ENCODE measurements at regions not wholly inside any gene's neighbourhood (a gene's known extent, or its start where the extent isn't known, plus 50 kb on each side); places are given as distances from the start of the nearest gene placed in this dataset.
"Not testable (repeated sequence)": the region's sequence is repeated elsewhere in the genome, so short reads cannot be mapped to it uniquely, and the experiment has no call there.

GRCh38 chr6:49155316-49155715 lies 307.7 kb downstream of the MMUT start:
- TF ChIP-seq TAF1 (IDR thresholded peaks at IDR 0.05; ENCODE audit: borderline replicate concordance, low read depth, low read length), result no peak
- TF ChIP-seq POLR2AphosphoS5 (IDR thresholded peaks at IDR 0.05; ENCODE audit: low read depth, low read length), result no peak
- TF ChIP-seq POLR2A (IDR thresholded peaks at IDR 0.05; ENCODE audit: low read depth, low read length), result no peak
- DNase-seq (ENCODE audit: insufficient read length), result no peak
- no peak for FAIRE-seq

GRCh38 chr6:49151957-49152356 lies 311.1 kb downstream of the MMUT start:
- FAIRE-seq (no peak), DNase-seq (ENCODE audit: insufficient read length) (no peak)
- no peak for TF ChIP-seq TAF1 (IDR thresholded peaks at IDR 0.05; ENCODE audit: borderline replicate concordance, low read depth, low read length)
- TF ChIP-seq POLR2A (IDR thresholded peaks at IDR 0.05; ENCODE audit: low read depth, low read length), result no peak
- TF ChIP-seq POLR2AphosphoS5 (IDR thresholded peaks at IDR 0.05; ENCODE audit: low read depth, low read length), result no peak

GRCh38 chr6:49151461-49151860 lies 311.6 kb downstream of the MMUT start:
- TF ChIP-seq POLR2AphosphoS5 (IDR thresholded peaks at IDR 0.05; ENCODE audit: low read depth, low read length), result no peak
- no peak for TF ChIP-seq POLR2A (IDR thresholded peaks at IDR 0.05; ENCODE audit: low read depth, low read length)
- TF ChIP-seq TAF1 (IDR thresholded peaks at IDR 0.05; ENCODE audit: borderline replicate concordance, low read depth, low read length), result no peak
- FAIRE-seq (no peak), DNase-seq (ENCODE audit: insufficient read length) (no peak)

- DNase-seq (ENCODE audit: insufficient read length), result no peak
- TF ChIP-seq POLR2AphosphoS5 (IDR thresholded peaks at IDR 0.05; ENCODE audit: low read depth, low read length) (no peak), TAF1 (IDR thresholded peaks at IDR 0.05; ENCODE audit: borderline replicate concordance, low read depth, low read length) (no peak), POLR2A (IDR thresholded peaks at IDR 0.05; ENCODE audit: low read depth, low read length) (no peak)
- no peak for FAIRE-seq
Measured at GRCh38 chr6:49151033-49151432, 312.0 kb downstream of the MMUT start.

- TF ChIP-seq POLR2A (IDR thresholded peaks at IDR 0.05; ENCODE audit: low read depth, low read length), result no peak
- no peak for TF ChIP-seq TAF1 (IDR thresholded peaks at IDR 0.05; ENCODE audit: borderline replicate concordance, low read depth, low read length)
- TF ChIP-seq POLR2AphosphoS5 (IDR thresholded peaks at IDR 0.05; ENCODE audit: low read depth, low read length), result no peak
- FAIRE-seq (no peak), DNase-seq (ENCODE audit: insufficient read length) (no peak)
Measured at GRCh38 chr6:49145280-49145679, 317.8 kb downstream of the MMUT start.

- DNase-seq (ENCODE audit: insufficient read length) (no peak), FAIRE-seq (no peak)
- no peak for TF ChIP-seq TAF1 (IDR thresholded peaks at IDR 0.05; ENCODE audit: borderline replicate concordance, low read depth, low read length)
- no peak for TF ChIP-seq POLR2A (IDR thresholded peaks at IDR 0.05; ENCODE audit: low read depth, low read length)
- no peak for TF ChIP-seq POLR2AphosphoS5 (IDR thresholded peaks at IDR 0.05; ENCODE audit: low read depth, low read length)
Measured at GRCh38 chr6:49142421-49143151, 320.5 kb downstream of the MMUT start.

GRCh38 chr6:49121970-49122369 lies 341.1 kb downstream of the MMUT start:
- FAIRE-seq, result no peak
- DNase-seq (ENCODE audit: insufficient read length), result no peak
- no peak for TF ChIP-seq POLR2A (IDR thresholded peaks at IDR 0.05; ENCODE audit: low read depth, low read length)
- no peak for TF ChIP-seq POLR2AphosphoS5 (IDR thresholded peaks at IDR 0.05; ENCODE audit: low read depth, low read length)
- TF ChIP-seq TAF1 (IDR thresholded peaks at IDR 0.05; ENCODE audit: borderline replicate concordance, low read depth, low read length), result no peak

GRCh38 chr6:49118478-49118877 lies 344.6 kb downstream of the MMUT start:
- FAIRE-seq, result no peak
- no peak for DNase-seq (ENCODE audit: insufficient read length)
- no peak for TF ChIP-seq TAF1 (IDR thresholded peaks at IDR 0.05; ENCODE audit: borderline replicate concordance, low read depth, low read length)
- TF ChIP-seq POLR2A (IDR thresholded peaks at IDR 0.05; ENCODE audit: low read depth, low read length), result no peak
- TF ChIP-seq POLR2AphosphoS5 (IDR thresholded peaks at IDR 0.05; ENCODE audit: low read depth, low read length), result no peak

GRCh38 chr6:49110916-49111315 lies 352.1 kb downstream of the MMUT start:
- TF ChIP-seq POLR2A (IDR thresholded peaks at IDR 0.05; ENCODE audit: low read depth, low read length), result no peak
- no peak for TF ChIP-seq TAF1 (IDR thresholded peaks at IDR 0.05; ENCODE audit: borderline replicate concordance, low read depth, low read length)
- TF ChIP-seq POLR2AphosphoS5 (IDR thresholded peaks at IDR 0.05; ENCODE audit: low read depth, low read length), result no peak
- DNase-seq (ENCODE audit: insufficient read length) (no peak), FAIRE-seq (no peak)

- DNase-seq (ENCODE audit: insufficient read length); FAIRE-seq: not testable (repeated sequence)
Measured at GRCh38 chr6:49097664-49098063, 365.4 kb downstream of the MMUT start.

- DNase-seq (ENCODE audit: insufficient read length), result no peak
- TF ChIP-seq POLR2A (IDR thresholded peaks at IDR 0.05; ENCODE audit: low read depth, low read length) (no peak), POLR2AphosphoS5 (IDR thresholded peaks at IDR 0.05; ENCODE audit: low read depth, low read length) (no peak), TAF1 (IDR thresholded peaks at IDR 0.05; ENCODE audit: borderline replicate concordance, low read depth, low read length) (no peak)
- FAIRE-seq, result no peak
Measured at GRCh38 chr6:49097116-49097515, 365.9 kb downstream of the MMUT start.

GRCh38 chr6:49088631-49089030 lies 374.4 kb downstream of the MMUT start:
- FAIRE-seq (no peak), DNase-seq (ENCODE audit: insufficient read length) (no peak)
- TF ChIP-seq POLR2A (IDR thresholded peaks at IDR 0.05; ENCODE audit: low read depth, low read length) (no peak), POLR2AphosphoS5 (IDR thresholded peaks at IDR 0.05; ENCODE audit: low read depth, low read length) (no peak), TAF1 (IDR thresholded peaks at IDR 0.05; ENCODE audit: borderline replicate concordance, low read depth, low read length) (no peak)
